ENCODE measurements at regions not wholly inside any gene's neighbourhood (a gene's known extent, or its start where the extent isn't known, plus 50 kb on each side); places are given as distances from the start of the nearest gene placed in this dataset.

DNA sequence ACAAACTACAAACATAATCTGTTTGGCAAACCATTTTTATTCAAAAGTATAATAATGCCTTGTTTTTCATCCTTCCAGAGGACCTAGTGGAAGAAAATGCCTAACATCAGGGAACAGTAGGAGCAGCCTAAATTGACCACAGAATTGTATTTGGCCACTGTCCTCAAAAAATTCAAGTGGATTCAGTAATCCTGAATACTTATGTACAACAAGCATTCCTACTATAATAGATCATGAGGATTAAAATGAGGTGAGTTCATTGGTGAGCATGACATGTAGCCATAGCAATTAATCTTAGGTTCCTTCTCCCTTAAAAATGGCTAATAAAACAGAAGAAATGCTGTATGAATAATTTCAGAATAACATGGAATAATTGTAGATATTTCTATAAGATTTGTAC lies 209.3 kb downstream of the DAD1 start:
- Histone ChIP-seq H3K27ac (no peak overlapping the region), H3K4me3 (no peak overlapping the region), H3K36me3 (no peaks in the 10 kb centered on the region), H3K4me1 (peaks cover 0 to 15% (median 11%) of the 10 kb centered on the region in 4 donors), H3K9me3 (no peaks in the 10 kb centered on the region), H3K27me3 (no peaks in the 10 kb centered on the region)
- TF ChIP-seq, protein P1, sequence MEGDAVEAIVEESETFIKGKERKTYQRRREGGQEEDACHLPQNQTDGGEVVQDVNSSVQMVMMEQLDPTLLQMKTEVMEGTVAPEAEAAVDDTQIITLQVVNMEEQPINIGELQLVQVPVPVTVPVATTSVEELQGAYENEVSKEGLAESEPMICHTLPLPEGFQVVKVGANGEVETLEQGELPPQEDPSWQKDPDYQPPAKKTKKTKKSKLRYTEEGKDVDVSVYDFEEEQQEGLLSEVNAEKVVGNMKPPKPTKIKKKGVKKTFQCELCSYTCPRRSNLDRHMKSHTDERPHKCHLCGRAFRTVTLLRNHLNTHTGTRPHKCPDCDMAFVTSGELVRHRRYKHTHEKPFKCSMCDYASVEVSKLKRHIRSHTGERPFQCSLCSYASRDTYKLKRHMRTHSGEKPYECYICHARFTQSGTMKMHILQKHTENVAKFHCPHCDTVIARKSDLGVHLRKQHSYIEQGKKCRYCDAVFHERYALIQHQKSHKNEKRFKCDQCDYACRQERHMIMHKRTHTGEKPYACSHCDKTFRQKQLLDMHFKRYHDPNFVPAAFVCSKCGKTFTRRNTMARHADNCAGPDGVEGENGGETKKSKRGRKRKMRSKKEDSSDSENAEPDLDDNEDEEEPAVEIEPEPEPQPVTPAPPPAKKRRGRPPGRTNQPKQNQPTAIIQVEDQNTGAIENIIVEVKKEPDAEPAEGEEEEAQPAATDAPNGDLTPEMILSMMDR (IDR thresholded peaks at IDR 0.05): no peak
- TF ChIP-seq POLR2AphosphoS5 (IDR thresholded peaks at IDR 0.05) (no peak), EP300 (IDR thresholded peaks at IDR 0.05) (no peak)
- intact Hi-C loops (cut with DNase I; ENCODE audit: low total_unique reads): no loop called here
- no peak for DNase-seq

GRCh38 chr14:22378181-22378580 lies 210.8 kb downstream of the DAD1 start:
- H3K4me1 ChIP-seq: peaks cover 0 to 15% (median 11%) of the 10 kb centered on the region in 4 donors
- H3K36me3 ChIP-seq: no peaks in the 10 kb centered on the region
- H3K4me3 ChIP-seq: no peak overlapping the region
- no peaks in the 10 kb centered on the region for H3K9me3 ChIP-seq
- DNase-seq: no peak
- H3K27ac ChIP-seq: no peak overlapping the region
- intact Hi-C loops (cut with DNase I; ENCODE audit: low total_unique reads): no loop called here
- H3K27me3 ChIP-seq: no peaks in the 10 kb centered on the region
- TF ChIP-seq POLR2A (IDR thresholded peaks at IDR 0.05): no peak
- TF ChIP-seq, protein P1 (IDR thresholded peaks at IDR 0.05): no peak
- no peak for TF ChIP-seq EP300 (IDR thresholded peaks at IDR 0.05)
- TF ChIP-seq POLR2AphosphoS5 (IDR thresholded peaks at IDR 0.05): no peak
- WGBS, 5 donors: 24 to 49% (median 43%) methylated on average over 2 of the region's 2 CpGs

- WGBS, 5 donors: 0 to 28% (median 3%) methylated on average over 2 of the region's 2 CpGs
- Histone ChIP-seq H3K27me3 (no peaks in the 10 kb centered on the region), H3K27ac (no peak overlapping the region), H3K36me3 (no peaks in the 10 kb centered on the region), H3K4me1 (peaks cover 5 to 20% (median 12%) of the 10 kb centered on the region in 4 donors), H3K4me3 (no peak overlapping the region), H3K9me3 (no peaks in the 10 kb centered on the region)
- TF ChIP-seq POLR2A (IDR thresholded peaks at IDR 0.05) (no peak), POLR2AphosphoS5 (IDR thresholded peaks at IDR 0.05) (no peak), EP300 (IDR thresholded peaks at IDR 0.05) (no peak)
- TF ChIP-seq, protein P1 (IDR thresholded peaks at IDR 0.05): peak in 4 of 7 experiments; percentile 48 to 60 (median 50)
- peak in 1 of 2 donors; percentile 78 for DNase-seq
- intact Hi-C loops (cut with DNase I; ENCODE audit: low total_unique reads): no loop called here
Observed at GRCh38 chr14:22375321-22375930, 213.6 kb downstream of the DAD1 start.

DNA sequence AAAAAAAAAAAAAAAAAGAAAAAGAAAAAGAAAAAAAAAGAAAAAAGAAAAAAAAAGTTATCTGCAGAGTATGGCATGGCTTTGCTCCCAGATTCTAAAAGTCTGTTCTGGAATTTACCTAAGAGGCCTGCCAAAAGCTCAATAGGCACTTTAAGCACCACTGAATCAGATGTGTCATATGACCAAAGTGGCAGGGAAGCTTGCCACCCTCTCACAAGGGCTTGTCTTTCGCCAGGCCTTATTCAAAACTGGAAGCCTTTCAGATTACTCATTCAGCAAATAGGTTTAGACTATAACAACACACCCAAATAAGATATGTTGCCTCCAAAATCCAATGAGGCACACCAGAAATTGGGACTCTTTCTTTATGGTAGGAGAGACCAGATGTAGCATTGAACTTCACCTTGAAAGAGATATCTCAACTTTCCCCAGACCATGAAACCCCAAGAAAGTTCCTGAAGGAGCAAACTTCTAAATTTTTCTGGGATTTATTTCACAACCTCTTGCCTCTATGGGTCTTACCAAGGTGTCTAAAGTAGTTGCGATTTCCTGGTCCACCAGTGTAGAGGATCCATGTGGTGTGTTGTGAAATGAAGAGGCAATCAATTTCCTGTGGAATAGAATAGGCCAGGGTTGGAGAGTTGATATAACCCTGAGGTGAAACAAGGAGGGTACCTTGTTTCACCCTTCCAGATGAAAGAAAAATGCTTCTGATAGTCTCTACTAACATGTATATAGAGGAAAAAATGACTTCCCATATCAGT lies 218.8 kb downstream of the DAD1 start:
- peak in 1 of 3 donors; percentile 46 for TF ChIP-seq POLR2AphosphoS5 (IDR thresholded peaks at IDR 0.05)
- no peak for TF ChIP-seq EP300 (IDR thresholded peaks at IDR 0.05)
- no peak for TF ChIP-seq POLR2A (IDR thresholded peaks at IDR 0.05)
- TF ChIP-seq, protein P1 (IDR thresholded peaks at IDR 0.05): no peak
- intact Hi-C loops (cut with DNase I; ENCODE audit: low total_unique reads): loop anchor here (5.0 kb wide), 1 partner anchor 53 kb away; no protein-coding TSS in a partner anchor
- peaks cover 5 to 24% (median 17%) of the 10 kb centered on the region in 4 donors for H3K4me1 ChIP-seq
- H3K4me3 ChIP-seq: no peak overlapping the region
- peak overlapping the region in 4 of 5 donors; percentile 49 to 53 (median 51) for H3K27ac ChIP-seq
- H3K9me3 ChIP-seq: no peaks in the 10 kb centered on the region
- no peaks in the 10 kb centered on the region for H3K27me3 ChIP-seq
- no peaks in the 10 kb centered on the region for H3K36me3 ChIP-seq
- DNase-seq: peak in 1 of 2 donors; percentile 79
- 57 to 65% (median 64%) methylated on average over 2 of the region's 2 CpGs for WGBS, 5 donors
